ENCODE measurements at regions not wholly inside any gene's neighbourhood (a gene's known extent, or its start where the extent isn't known, plus 50 kb on each side); places are given as distances from the start of the nearest gene placed in this dataset.

DNA sequence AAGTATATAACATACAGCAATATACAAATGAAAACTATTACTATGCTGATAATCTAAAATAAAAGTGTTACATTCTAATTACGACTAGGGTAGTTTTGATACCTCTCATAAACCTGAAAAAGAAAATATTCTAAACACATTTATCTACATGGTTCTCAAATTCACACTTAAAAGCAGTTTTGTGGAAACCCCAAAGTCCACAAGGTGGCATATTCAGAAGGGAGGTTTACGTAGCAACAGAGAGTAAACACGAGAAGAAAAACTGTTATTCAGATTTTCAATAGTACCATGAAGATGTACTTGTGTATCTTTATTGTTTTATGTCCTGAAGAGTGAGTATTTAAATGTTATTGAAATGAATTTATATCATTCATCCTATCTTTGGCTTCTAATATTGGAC lies 275.9 kb upstream of the KLHL1 start:
- WGBS, 3 donors, result 76 to 82% (median 76%) methylated on average over 3 of the region's 3 CpGs
- no peak for DNase-seq
- no peak for TF ChIP-seq POLR2A (IDR thresholded peaks at IDR 0.05)
- no peak for TF ChIP-seq EP300 (IDR thresholded peaks at IDR 0.05)
- TF ChIP-seq, protein P1, sequence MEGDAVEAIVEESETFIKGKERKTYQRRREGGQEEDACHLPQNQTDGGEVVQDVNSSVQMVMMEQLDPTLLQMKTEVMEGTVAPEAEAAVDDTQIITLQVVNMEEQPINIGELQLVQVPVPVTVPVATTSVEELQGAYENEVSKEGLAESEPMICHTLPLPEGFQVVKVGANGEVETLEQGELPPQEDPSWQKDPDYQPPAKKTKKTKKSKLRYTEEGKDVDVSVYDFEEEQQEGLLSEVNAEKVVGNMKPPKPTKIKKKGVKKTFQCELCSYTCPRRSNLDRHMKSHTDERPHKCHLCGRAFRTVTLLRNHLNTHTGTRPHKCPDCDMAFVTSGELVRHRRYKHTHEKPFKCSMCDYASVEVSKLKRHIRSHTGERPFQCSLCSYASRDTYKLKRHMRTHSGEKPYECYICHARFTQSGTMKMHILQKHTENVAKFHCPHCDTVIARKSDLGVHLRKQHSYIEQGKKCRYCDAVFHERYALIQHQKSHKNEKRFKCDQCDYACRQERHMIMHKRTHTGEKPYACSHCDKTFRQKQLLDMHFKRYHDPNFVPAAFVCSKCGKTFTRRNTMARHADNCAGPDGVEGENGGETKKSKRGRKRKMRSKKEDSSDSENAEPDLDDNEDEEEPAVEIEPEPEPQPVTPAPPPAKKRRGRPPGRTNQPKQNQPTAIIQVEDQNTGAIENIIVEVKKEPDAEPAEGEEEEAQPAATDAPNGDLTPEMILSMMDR (IDR thresholded peaks at IDR 0.05), result no peak
- Histone ChIP-seq H3K27me3 (no peaks in the 10 kb centered on the region), H3K36me3 (no peaks in the 10 kb centered on the region), H3K27ac (no peak overlapping the region), H3K4me3 (no peak overlapping the region), H3K9me3 (no peaks in the 10 kb centered on the region), H3K4me1 (ENCODE audit: insufficient read depth) (no peaks in the 10 kb centered on the region)
- intact Hi-C loops (cut with DNase I), result no loop called here

DNA sequence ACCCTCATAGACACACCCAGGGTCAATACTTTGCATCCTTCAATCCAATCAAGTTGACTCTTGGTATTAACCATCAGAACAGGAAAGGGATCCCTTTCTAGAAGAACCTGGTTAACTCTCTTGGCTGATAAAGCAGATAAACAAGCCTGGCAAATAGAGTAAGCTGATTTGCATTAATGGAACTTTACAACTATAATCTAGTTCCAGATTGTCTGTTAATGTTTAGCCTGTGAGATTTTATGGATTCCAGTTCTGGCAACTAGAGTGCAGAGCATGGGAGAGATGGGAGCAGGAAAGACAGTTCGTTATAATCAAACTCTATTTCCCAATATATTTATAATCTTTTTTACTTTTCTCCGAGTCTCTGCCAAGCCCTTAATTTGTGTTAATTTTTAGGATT lies 272.6 kb upstream of the KLHL1 start:
- no peak overlapping the region for H3K4me3 ChIP-seq
- no peaks in the 10 kb centered on the region for H3K36me3 ChIP-seq
- no peak for DNase-seq
- H3K4me1 ChIP-seq (ENCODE audit: insufficient read depth), result no peaks in the 10 kb centered on the region
- no peak for TF ChIP-seq EP300 (IDR thresholded peaks at IDR 0.05)
- no peak for TF ChIP-seq POLR2A (IDR thresholded peaks at IDR 0.05)
- TF ChIP-seq, protein P1 (IDR thresholded peaks at IDR 0.05), result no peak
- H3K27me3 ChIP-seq, result no peaks in the 10 kb centered on the region
- H3K27ac ChIP-seq, result no peak overlapping the region
- 81 to 84% (median 82%) methylated on average over 2 of the region's 2 CpGs for whole genome bisulfite sequencing, 3 donors
- intact Hi-C loops (cut with DNase I), result no loop called here
- no peaks in the 10 kb centered on the region for H3K9me3 ChIP-seq

DNA sequence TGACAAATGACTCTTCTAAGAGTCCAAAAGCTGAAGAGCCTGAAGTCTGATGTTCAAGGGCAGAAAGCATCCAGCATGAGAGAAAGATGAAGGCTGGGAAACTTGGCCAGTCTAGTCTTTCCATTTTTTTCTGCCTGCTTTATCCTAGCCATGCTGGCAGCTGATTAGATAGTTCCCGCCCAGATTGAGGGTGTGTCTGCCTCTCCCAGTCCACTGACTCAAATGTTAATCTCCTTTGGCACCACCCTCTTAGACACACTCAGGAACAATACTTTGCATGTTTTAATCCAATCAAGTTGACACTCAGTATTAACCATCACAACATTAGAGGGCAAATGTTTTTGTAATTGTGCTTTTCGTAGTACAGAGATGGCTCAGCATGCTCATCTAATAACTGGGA lies 267.5 kb upstream of the KLHL1 start:
- H3K4me3 ChIP-seq, result no peak overlapping the region
- intact Hi-C loops (cut with DNase I), result no loop called here
- no peaks in the 10 kb centered on the region for H3K9me3 ChIP-seq
- H3K27me3 ChIP-seq, result no peaks in the 10 kb centered on the region
- TF ChIP-seq EP300 (IDR thresholded peaks at IDR 0.05) (no peak), POLR2A (IDR thresholded peaks at IDR 0.05) (no peak)
- TF ChIP-seq, protein P1 (IDR thresholded peaks at IDR 0.05), result no peak
- H3K4me1 ChIP-seq (ENCODE audit: insufficient read depth), result no peaks in the 10 kb centered on the region
- H3K27ac ChIP-seq, result no peak overlapping the region
- 69 to 80% (median 69%) methylated on average over 2 of the region's 2 CpGs for WGBS, 3 donors
- no peak for DNase-seq
- no peaks in the 10 kb centered on the region for H3K36me3 ChIP-seq

DNA sequence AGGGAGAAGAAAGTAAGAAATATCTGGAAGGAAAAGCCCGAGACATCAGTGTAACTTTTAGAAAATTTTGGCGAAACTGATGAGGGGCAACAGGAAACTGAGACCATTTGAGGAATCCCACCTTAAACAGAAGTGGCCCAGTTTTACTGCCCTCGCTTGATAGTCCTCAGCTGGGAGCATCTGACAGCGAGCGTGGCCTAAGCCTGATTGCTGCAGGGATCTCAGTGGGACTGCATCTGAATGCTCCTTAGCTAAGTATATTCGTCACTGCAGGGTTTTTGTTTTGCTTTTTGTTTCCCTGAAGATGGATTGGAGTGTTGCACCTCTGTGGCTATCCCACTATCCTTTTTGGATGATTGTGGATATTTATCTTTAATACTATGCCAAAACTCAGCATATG lies 262.7 kb upstream of the KLHL1 start:
- DNase-seq, result no peak
- H3K4me1 ChIP-seq (ENCODE audit: insufficient read depth), result no peaks in the 10 kb centered on the region
- WGBS, 3 donors, result 63 to 67% (median 64%) methylated on average over 6 of the region's 6 CpGs
- no peaks in the 10 kb centered on the region for H3K9me3 ChIP-seq
- no peaks in the 10 kb centered on the region for H3K27me3 ChIP-seq
- H3K36me3 ChIP-seq, result no peaks in the 10 kb centered on the region
- H3K4me3 ChIP-seq, result no peak overlapping the region
- TF ChIP-seq EP300 (IDR thresholded peaks at IDR 0.05), result no peak
- no peak for TF ChIP-seq POLR2A (IDR thresholded peaks at IDR 0.05)
- TF ChIP-seq, protein P1 (IDR thresholded peaks at IDR 0.05), result no peak
- no peak overlapping the region for H3K27ac ChIP-seq
- intact Hi-C loops (cut with DNase I), result no loop called here

DNA sequence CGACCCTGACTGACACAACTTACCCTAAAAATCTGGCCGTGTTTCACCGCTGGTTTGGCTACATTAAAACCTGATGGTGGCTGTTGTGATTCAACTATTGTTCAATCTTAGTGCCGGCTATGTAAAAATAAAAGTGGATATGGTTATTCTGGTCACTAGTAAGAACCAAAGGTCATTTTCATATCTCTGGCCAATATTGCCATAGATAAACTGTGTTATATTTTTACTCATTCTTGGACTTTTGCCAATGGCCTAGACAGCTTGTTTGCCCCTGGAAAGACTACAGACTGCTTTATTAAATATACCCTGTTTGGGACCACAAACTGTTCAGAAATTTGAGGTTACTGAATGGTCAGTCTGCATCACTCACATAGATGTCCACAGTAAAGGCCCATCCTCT lies 258.5 kb upstream of the KLHL1 start:
- no peak overlapping the region for H3K27ac ChIP-seq
- no peak for DNase-seq
- no peaks in the 10 kb centered on the region for H3K9me3 ChIP-seq
- no peaks in the 10 kb centered on the region for H3K36me3 ChIP-seq
- no peaks in the 10 kb centered on the region for H3K27me3 ChIP-seq
- TF ChIP-seq, protein P1 (IDR thresholded peaks at IDR 0.05), result no peak
- TF ChIP-seq POLR2A (IDR thresholded peaks at IDR 0.05), result no peak
- TF ChIP-seq EP300 (IDR thresholded peaks at IDR 0.05), result no peak
- 81 to 87% (median 82%) methylated on average over 4 of the region's 4 CpGs for WGBS, 3 donors
- no peaks in the 10 kb centered on the region for H3K4me1 ChIP-seq (ENCODE audit: insufficient read depth)
- intact Hi-C loops (cut with DNase I), result no loop called here
- H3K4me3 ChIP-seq, result no peak overlapping the region

Measured in ovary (tissue), 7 donors.